H9 (cell line): ENCODE measurements at regions not wholly inside any gene's neighbourhood (a gene's known extent, or its start where the extent isn't known, plus 50 kb on each side); places are given as distances from the start of the nearest gene placed in this dataset.

ENCODE experiments used
- DNase-seq: peaks from one replicate; pipeline ENCODE4 v3.0.0-alpha.2; 2017
- H2AFZ ChIP-seq: one replicate; pipeline ENCODE4 v1.6.1; 2013; ENCODE audit warnings: mild to moderate bottlenecking, low read length, control low read depth, moderate library complexity
- H2AK5ac ChIP-seq: 2 replicates; pipeline ENCODE4 v1.6.1; 2013; ENCODE audit warnings: low read length, control low read depth, mixed read lengths; ENCODE audit not compliant: insufficient read length
- H2BK120ac ChIP-seq: one replicate; pipeline ENCODE4 v1.6.1; 2013; ENCODE audit warnings: low read depth, mild to moderate bottlenecking, low read length, control low read depth, inconsistent platforms; ENCODE audit not compliant: poor library complexity, severe bottlenecking
- H2BK12ac ChIP-seq: 2 replicates; pipeline ENCODE4 v1.6.1; 2013; ENCODE audit warnings: low read length, control low read depth, mixed read lengths, low read depth; ENCODE audit not compliant: insufficient read length
- H2BK15ac ChIP-seq: 2 replicates; pipeline ENCODE4 v1.6.1; 2013; ENCODE audit warnings: low read depth, low read length, control low read depth
- H2BK20ac ChIP-seq: one replicate; pipeline ENCODE4 v1.6.1; 2013; ENCODE audit warnings: low read depth, mild to moderate bottlenecking, low read length, control low read depth, inconsistent platforms; ENCODE audit not compliant: poor library complexity, severe bottlenecking
- H2BK5ac ChIP-seq: 2 replicates; pipeline ENCODE4 v1.6.1; 2013; ENCODE audit warnings: low read length, control low read depth, mixed read lengths; ENCODE audit not compliant: insufficient read length
- H3K14ac ChIP-seq: 2 replicates; pipeline ENCODE4 v1.6.1; 2013; ENCODE audit warnings: low read length, control low read depth; ENCODE audit not compliant: insufficient read depth
- H3K18ac ChIP-seq: 2 replicates; pipeline ENCODE4 v1.6.1; 2013; ENCODE audit warnings: low read depth, mild to moderate bottlenecking, mixed read lengths, low read length, control low read depth; ENCODE audit not compliant: insufficient read length
- H3K23ac ChIP-seq: 2 replicates; pipeline ENCODE4 v1.6.1; 2013; ENCODE audit warnings: low read length, control low read depth, mixed read lengths, low read depth; ENCODE audit not compliant: insufficient read length
- H3K23me2 ChIP-seq: 2 replicates; pipeline ENCODE4 v1.6.1; 2013; ENCODE audit warnings: low read depth, mild to moderate bottlenecking, mixed read lengths, low read length, control low read depth; ENCODE audit not compliant: insufficient read length, poor library complexity, severe bottlenecking
- H3K27ac ChIP-seq: 2 replicates; pipeline ENCODE4 v1.5.1; 2013; ENCODE audit warnings: low read length, control low read depth, mixed read lengths, low read depth; ENCODE audit not compliant: insufficient read length
- H3K27me3 ChIP-seq: 2 replicates; pipeline ENCODE4 v1.6.1; 2013; ENCODE audit warnings: low read length, control low read depth, inconsistent platforms; ENCODE audit not compliant: insufficient read depth
- H3K4ac ChIP-seq: 2 replicates; pipeline ENCODE4 v1.6.1; 2013; ENCODE audit warnings: low read depth, mild to moderate bottlenecking, control low read depth, inconsistent platforms, low read length, moderate library complexity
- H3K4me1 ChIP-seq: 2 replicates; pipeline ENCODE4 v1.6.1; 2013; ENCODE audit warnings: low read length, control low read depth, inconsistent platforms; ENCODE audit not compliant: insufficient read depth
- H3K4me2 ChIP-seq: 2 replicates; pipeline ENCODE4 v1.6.1; 2013; ENCODE audit warnings: low read length, control low read depth, mixed read lengths; ENCODE audit not compliant: insufficient read length, insufficient read depth
- H3K56ac ChIP-seq: 2 replicates; pipeline ENCODE4 v1.6.1; 2013; ENCODE audit warnings: low read depth, mild to moderate bottlenecking, mixed read lengths, low read length, control low read depth; ENCODE audit not compliant: insufficient read length
- H3K79me1 ChIP-seq: 2 replicates; pipeline ENCODE4 v1.6.1; 2013; ENCODE audit warnings: low read depth, mild to moderate bottlenecking, moderate library complexity, low read length, control low read depth, inconsistent platforms; ENCODE audit not compliant: insufficient read depth, poor library complexity, severe bottlenecking
- H3K79me2 ChIP-seq: 2 replicates; pipeline ENCODE4 v1.6.1; 2013; ENCODE audit warnings: low read length, control low read depth, inconsistent platforms; ENCODE audit not compliant: insufficient read depth
- H3K9ac ChIP-seq: 2 replicates; pipeline ENCODE4 v1.6.1; 2013; ENCODE audit warnings: low read length, control low read depth, mixed read lengths; ENCODE audit not compliant: insufficient read length; ENCODE audit errors: extremely low read depth
- H3K9me3 ChIP-seq: one replicate; pipeline ENCODE4 v1.6.1; 2013; ENCODE audit warnings: low read depth, low read length, inconsistent platforms; ENCODE audit not compliant: control insufficient read depth
- H3T11ph ChIP-seq: one replicate; pipeline ENCODE4 v1.6.1; 2013; ENCODE audit warnings: mild to moderate bottlenecking, low read length, control low read depth, inconsistent platforms
- H4K20me1 ChIP-seq: one replicate; pipeline ENCODE4 v1.6.1; 2013; ENCODE audit not compliant: control insufficient read depth, insufficient read length, insufficient read depth
- H4K5ac ChIP-seq: 2 replicates; pipeline ENCODE4 v1.6.1; 2013; ENCODE audit warnings: low read depth, mild to moderate bottlenecking, mixed read lengths, low read length, control low read depth; ENCODE audit not compliant: insufficient read length
- H4K8ac ChIP-seq: replicated peaks from 2 replicates; pipeline ENCODE4 v1.6.1; 2013; ENCODE audit warnings: low read length, control low read depth, mixed read lengths, low read depth; ENCODE audit not compliant: insufficient read length
- H4K91ac ChIP-seq: 2 replicates; pipeline ENCODE4 v1.6.1; 2013; ENCODE audit warnings: low read depth, mild to moderate bottlenecking, moderate library complexity, mixed read lengths, low read length, control low read depth; ENCODE audit not compliant: insufficient read length
- H3K27ac Mint-ChIP-seq, 3 experiments: 2 replicates in 2 of 3; 3 replicates in 1 of 3; pipeline ENCODE4 v1.8.0; 2020 to 2021; ENCODE audit warnings: mixed read lengths in 3 of 3, mild to moderate bottlenecking in 1 of 3, moderate library complexity in 1 of 3
- H3K27me3 Mint-ChIP-seq: 2 replicates; pipeline ENCODE4 v1.8.0; 2021; ENCODE audit warnings: low read depth, mild to moderate bottlenecking, moderate library complexity, mixed read lengths
- H3K36me3 Mint-ChIP-seq, 3 experiments: 2 replicates in 2 of 3; 3 replicates in 1 of 3; pipeline ENCODE4 v1.8.0; 2020 to 2021; ENCODE audit warnings: low read depth in 3 of 3, mixed read lengths in 3 of 3; ENCODE audit not compliant: insufficient read depth in 1 of 3
- H3K4me1 Mint-ChIP-seq, 2 experiments: 2 replicates each; pipeline ENCODE4 v1.8.0; 2020; ENCODE audit warnings: mixed read lengths in 2 of 2
- H3K4me3 Mint-ChIP-seq, 2 experiments: 2 replicates in 1 of 2; 3 replicates in 1 of 2; pipeline ENCODE4 v1.8.0; 2020 to 2021; ENCODE audit warnings: mild to moderate bottlenecking in 2 of 2, mixed read lengths in 2 of 2, moderate library complexity in 1 of 2
- H3K9me3 Mint-ChIP-seq, 2 experiments: 2 replicates in 1 of 2; 3 replicates in 1 of 2; pipeline ENCODE4 v1.8.0; 2020; ENCODE audit warnings: mild to moderate bottlenecking in 2 of 2, mixed read lengths in 2 of 2, moderate library complexity in 1 of 2
- WGBS: extraction: QIAGEN DNeasy Blood & Tissue Kit; methylation state at CpG from one replicate; pipeline ENCODE4 v1.1.7; 2013; ENCODE audit warnings: missing lambda C conversion rate, low lambda C conversion rate, mixed read lengths; ENCODE audit not compliant: insufficient read length; ENCODE audit errors: extremely low coverage; 5-methylcytosine and 5-hydroxymethylcytosine counted together
- TF ChIP-seq, protein P1 (sequence below): fragments of 200-600 bp; sonication (generic); conservative IDR thresholded peaks from 3 replicates; pipeline ENCODE4 v1.8.0; 2021; ENCODE audit warnings: antibody characterized with exemption, mild to moderate bottlenecking

DNA sequence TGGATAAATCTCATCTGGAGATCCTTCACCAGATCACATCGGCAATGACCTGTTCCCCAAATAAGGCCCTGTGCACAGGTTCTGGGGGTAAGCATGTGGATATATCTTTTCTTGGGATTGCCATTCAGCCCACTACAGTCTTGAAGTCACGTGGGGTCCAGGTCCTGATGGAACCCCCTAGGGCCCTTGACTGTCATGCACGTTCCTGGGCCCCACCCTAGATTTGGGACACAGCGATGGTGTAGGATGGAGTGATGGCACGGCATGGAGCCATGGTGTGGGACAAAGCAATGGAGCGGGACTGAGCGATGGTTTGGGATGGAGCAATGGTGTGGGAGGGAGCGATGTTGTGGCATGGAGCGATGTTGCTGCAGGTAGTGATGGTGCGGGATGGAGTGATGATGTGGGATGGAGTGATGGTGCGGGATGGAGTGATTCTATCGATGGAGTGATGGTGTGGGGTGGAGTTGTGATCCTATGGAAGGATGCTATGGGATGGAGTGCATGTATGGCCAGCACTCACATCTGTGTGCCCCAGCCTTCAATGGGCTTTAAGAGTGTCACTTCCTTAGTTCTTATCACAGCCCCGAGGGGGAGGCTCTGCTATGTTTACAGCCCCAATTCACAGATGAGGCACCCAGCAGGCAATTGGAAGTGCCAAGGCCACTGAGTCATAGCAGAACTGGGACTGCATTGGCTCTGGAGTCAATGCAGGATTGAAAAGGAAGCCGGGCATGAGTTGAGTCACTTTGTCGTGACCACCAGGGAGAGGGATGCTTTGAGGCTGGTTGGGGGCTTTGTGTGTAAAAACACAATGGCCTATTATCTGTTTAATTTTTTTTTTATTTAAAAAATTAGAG is 97.0 kb upstream of the C1orf174 start:
- peaks cover 7 to 15% of the 10 kb centered on the region in 2 experiments; a peak in 3 of 4 replicates for H3K4me1 Mint-ChIP-seq
- Histone ChIP-seq H4K8ac (no peak overlapping the region), H4K91ac (no peak overlapping the region), H3K9me3 (no peaks in the 10 kb centered on the region), H2AFZ (no peak overlapping the region), H3K23ac (no peak overlapping the region), H3K79me1 (no peaks in the 10 kb centered on the region), H3K18ac (no peak overlapping the region), H4K5ac (no peak overlapping the region), H4K20me1 (no peaks in the 10 kb centered on the region), H3K9ac (no peak overlapping the region), H3K4ac (no peak overlapping the region), H3K27me3 (no peaks in the 10 kb centered on the region), H3K27ac (no peak overlapping the region), H2BK5ac (no peak overlapping the region), H3K79me2 (no peaks in the 10 kb centered on the region), H3K56ac (no peak overlapping the region), H2BK20ac (no peak overlapping the region), H3K4me2 (no peak overlapping the region), H3K14ac (no peak overlapping the region; the same call in 1 of the 2 replicates), H3K23me2 (peaks cover 2% of the 10 kb centered on the region), H2AK5ac (no peak overlapping the region), H3K4me1 (no peaks in the 10 kb centered on the region), H2BK12ac (no peak overlapping the region), H2BK120ac (no peak overlapping the region), H2BK15ac (no peak overlapping the region), H3T11ph (no peak overlapping the region)
- no peak overlapping the region; a peak in 1 of 5 replicates for H3K4me3 Mint-ChIP-seq
- H3K36me3 Mint-ChIP-seq, result peaks cover 0 to 2% (median 0%) of the 10 kb centered on the region in 3 experiments; a peak in 1 of 7 replicates
- TF ChIP-seq, protein P1, sequence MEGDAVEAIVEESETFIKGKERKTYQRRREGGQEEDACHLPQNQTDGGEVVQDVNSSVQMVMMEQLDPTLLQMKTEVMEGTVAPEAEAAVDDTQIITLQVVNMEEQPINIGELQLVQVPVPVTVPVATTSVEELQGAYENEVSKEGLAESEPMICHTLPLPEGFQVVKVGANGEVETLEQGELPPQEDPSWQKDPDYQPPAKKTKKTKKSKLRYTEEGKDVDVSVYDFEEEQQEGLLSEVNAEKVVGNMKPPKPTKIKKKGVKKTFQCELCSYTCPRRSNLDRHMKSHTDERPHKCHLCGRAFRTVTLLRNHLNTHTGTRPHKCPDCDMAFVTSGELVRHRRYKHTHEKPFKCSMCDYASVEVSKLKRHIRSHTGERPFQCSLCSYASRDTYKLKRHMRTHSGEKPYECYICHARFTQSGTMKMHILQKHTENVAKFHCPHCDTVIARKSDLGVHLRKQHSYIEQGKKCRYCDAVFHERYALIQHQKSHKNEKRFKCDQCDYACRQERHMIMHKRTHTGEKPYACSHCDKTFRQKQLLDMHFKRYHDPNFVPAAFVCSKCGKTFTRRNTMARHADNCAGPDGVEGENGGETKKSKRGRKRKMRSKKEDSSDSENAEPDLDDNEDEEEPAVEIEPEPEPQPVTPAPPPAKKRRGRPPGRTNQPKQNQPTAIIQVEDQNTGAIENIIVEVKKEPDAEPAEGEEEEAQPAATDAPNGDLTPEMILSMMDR, result no peak
- DNase-seq, result no peak
- H3K27ac Mint-ChIP-seq, result peak overlapping the region in 1 of 3 experiments; percentile 8; a peak in 2 of 7 replicates
- H3K27me3 Mint-ChIP-seq, result no peaks in the 10 kb centered on the region; the same call in 1 of the 2 replicates
- 100% methylated on average over 5 of the region's 15 CpGs for WGBS
- peaks cover 1 to 2% of the 10 kb centered on the region in 2 experiments; a peak in 2 of 5 replicates for H3K9me3 Mint-ChIP-seq
